Testis (tissue), 2 donors: ENCODE measurements at regions not wholly inside any gene's neighbourhood (a gene's known extent, or its start where the extent isn't known, plus 50 kb on each side); places are given as distances from the start of the nearest gene placed in this dataset.

Experiments
- POLR2A ChIP-seq: fragments of 450-650 bp; IDR thresholded peaks from one replicate; pipeline ENCODE4 v1.6.1; 2017; ENCODE audit warnings: antibody characterized with exemption, mild to moderate bottlenecking, moderate library complexity
- TF ChIP-seq, protein P1 (sequence below), 3 experiments: fragments of 450-650 bp in 2 of 3; fragments of 200-600 bp in 1 of 3; sonication (generic) in 1 of 3; IDR thresholded peaks; one replicate each; pipeline ENCODE4 v1.5.1; 2016 to 2019; ENCODE audit warnings: antibody characterized with exemption in 3 of 3, mild to moderate bottlenecking in 2 of 3, moderate library complexity in 1 of 3

DNA sequence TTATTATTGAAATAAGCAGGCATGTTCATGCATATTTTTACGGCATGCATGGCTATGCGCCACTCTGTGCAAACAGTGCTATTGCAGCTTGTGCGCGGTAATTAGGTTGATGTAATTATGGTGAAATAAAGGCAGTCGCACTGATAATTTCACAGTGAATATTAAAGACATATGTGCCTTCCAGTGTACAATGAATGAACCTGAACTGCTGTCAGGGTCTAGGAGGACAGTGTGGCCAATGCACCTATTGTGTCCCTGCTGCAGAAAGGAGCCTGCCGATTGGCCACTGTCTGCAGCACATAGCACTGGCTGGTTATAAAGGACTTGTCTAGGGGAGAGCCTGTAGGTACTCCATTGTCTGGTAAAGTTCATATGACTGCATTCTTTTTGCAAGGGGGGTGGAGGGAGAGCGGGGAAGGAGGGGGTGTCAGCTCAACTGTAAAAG, 340.4 kb downstream of the USP25 start:
- TF ChIP-seq POLR2A = no peak
- TF ChIP-seq, protein P1, sequence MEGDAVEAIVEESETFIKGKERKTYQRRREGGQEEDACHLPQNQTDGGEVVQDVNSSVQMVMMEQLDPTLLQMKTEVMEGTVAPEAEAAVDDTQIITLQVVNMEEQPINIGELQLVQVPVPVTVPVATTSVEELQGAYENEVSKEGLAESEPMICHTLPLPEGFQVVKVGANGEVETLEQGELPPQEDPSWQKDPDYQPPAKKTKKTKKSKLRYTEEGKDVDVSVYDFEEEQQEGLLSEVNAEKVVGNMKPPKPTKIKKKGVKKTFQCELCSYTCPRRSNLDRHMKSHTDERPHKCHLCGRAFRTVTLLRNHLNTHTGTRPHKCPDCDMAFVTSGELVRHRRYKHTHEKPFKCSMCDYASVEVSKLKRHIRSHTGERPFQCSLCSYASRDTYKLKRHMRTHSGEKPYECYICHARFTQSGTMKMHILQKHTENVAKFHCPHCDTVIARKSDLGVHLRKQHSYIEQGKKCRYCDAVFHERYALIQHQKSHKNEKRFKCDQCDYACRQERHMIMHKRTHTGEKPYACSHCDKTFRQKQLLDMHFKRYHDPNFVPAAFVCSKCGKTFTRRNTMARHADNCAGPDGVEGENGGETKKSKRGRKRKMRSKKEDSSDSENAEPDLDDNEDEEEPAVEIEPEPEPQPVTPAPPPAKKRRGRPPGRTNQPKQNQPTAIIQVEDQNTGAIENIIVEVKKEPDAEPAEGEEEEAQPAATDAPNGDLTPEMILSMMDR (IDR thresholded peaks at IDR 0.05) = no peak
